ENCODE measurements at regions not wholly inside any gene's neighbourhood (a gene's known extent, or its start where the extent isn't known, plus 50 kb on each side); places are given as distances from the start of the nearest gene placed in this dataset.

GRCh38 chr6:130661077-130661476, 166.1 kb upstream of the SMLR1 start:
- no peak for TF ChIP-seq CTCF (IDR thresholded peaks at IDR 0.05; ENCODE audit: low read depth, low read length, missing control alignments)
- no peak overlapping the region for H3K4me3 ChIP-seq (ENCODE audit: low read depth, low read length)
- DNase-seq (ENCODE audit: low read depth) = no peak

DNA sequence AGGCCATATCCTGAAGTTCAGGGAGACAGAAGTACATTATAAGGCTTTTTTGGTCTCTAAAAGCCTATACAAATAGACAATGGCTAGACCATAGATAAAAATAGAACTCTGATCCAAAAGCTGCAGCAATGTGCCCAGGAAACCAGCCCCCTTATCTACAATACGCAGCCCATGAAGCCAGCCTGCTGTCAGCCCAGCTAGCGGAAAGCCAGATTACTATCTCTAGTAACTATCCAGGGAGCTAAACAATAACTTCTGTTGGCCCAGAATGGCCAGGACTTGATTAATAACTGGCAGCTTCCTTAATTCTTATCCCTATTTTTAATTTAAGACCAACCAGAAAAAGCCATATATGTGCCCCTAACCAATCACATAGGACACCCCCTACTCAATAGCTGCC, 160.4 kb upstream of the SMLR1 start:
- no peak overlapping the region for H3K4me3 ChIP-seq (ENCODE audit: low read depth, low read length)
- TF ChIP-seq CTCF (IDR thresholded peaks at IDR 0.05; ENCODE audit: low read depth, low read length, missing control alignments) = no peak
- no peak for DNase-seq (ENCODE audit: low read depth)

GRCh38 chr6:130670142-130670541, 157.1 kb upstream of the SMLR1 start:
- DNase-seq (ENCODE audit: low read depth) = no peak

GRCh38 chr6:130671119-130671518, 156.1 kb upstream of the SMLR1 start:
- no peak for DNase-seq (ENCODE audit: low read depth)
- no peak overlapping the region for H3K4me3 ChIP-seq (ENCODE audit: low read depth, low read length)
- no peak for TF ChIP-seq CTCF (IDR thresholded peaks at IDR 0.05; ENCODE audit: low read depth, low read length, missing control alignments)

More at GRCh38 chr6:130670142-130670541, 157.1 kb upstream of the SMLR1 start:
- no peak for TF ChIP-seq CTCF (IDR thresholded peaks at IDR 0.05; ENCODE audit: low read depth, low read length, missing control alignments)
- H3K4me3 ChIP-seq (ENCODE audit: low read depth, low read length) = no peak overlapping the region

DNA sequence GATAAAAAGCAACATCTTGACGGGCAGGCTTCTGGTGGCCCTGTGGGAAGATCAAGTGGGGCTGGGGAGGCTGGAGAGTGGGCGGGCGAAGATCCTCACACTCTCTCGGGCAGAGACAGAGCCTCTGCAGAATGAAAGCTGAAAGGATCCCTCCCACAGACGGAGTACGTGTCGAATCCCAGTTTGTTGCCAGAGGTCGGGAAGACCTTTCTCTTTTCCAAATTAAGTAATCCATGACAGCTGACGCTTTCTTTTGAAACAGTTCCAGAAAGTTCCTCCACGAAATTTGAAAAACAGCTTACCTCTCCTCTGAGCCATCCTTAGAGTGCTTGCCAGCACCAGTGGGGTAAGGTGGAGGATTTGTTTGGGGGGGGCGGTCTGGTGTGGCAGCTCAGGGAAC, 155.6 kb upstream of the SMLR1 start:
- no peak for TF ChIP-seq CTCF (IDR thresholded peaks at IDR 0.05; ENCODE audit: low read depth, low read length, missing control alignments)
- DNase-seq (ENCODE audit: low read depth) = no peak
- no peak overlapping the region for H3K4me3 ChIP-seq (ENCODE audit: low read depth, low read length)

- no peak overlapping the region for H3K4me3 ChIP-seq (ENCODE audit: low read depth, low read length)
- no peak for TF ChIP-seq CTCF (IDR thresholded peaks at IDR 0.05; ENCODE audit: low read depth, low read length, missing control alignments)
- no peak for DNase-seq (ENCODE audit: low read depth)
Measured at GRCh38 chr6:130672153-130672552, 155.1 kb upstream of the SMLR1 start.

DNA sequence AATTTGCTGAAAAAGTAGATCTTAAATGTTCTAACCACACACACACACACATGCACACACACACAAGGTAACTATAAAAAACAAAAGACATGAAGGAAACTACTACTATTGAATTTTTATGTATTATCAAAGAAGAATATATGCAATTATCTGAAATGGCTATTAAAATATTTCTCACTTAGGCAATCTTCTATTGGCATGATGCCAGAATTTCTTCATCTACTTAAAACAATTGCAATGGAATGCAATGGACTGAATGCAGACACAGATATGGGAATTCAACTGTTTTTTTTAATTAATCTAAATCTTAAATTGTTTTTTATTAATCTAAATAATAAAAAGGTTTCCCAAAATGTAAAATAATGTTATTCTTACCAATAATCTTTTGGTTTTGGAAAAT, 152.6 kb upstream of the SMLR1 start:
- DNase-seq (ENCODE audit: low read depth) = no peak
- TF ChIP-seq CTCF (IDR thresholded peaks at IDR 0.05; ENCODE audit: low read depth, low read length, missing control alignments) = no peak
- H3K4me3 ChIP-seq (ENCODE audit: low read depth, low read length) = no peak overlapping the region
